Posterior vena cava (tissue), 2 donors: ENCODE measurements at regions not wholly inside any gene's neighbourhood (a gene's known extent, or its start where the extent isn't known, plus 50 kb on each side); places are given as distances from the start of the nearest gene placed in this dataset.

ENCODE experiments used
- DNase-seq: peaks from one replicate; pipeline ENCODE4 v3.0.0-alpha.2; 2020; ENCODE audit warnings: low spot score
- intact Hi-C, 2 donors: fragments of 100-400 bp; cut with DNase I; formaldehyde crosslinking; loops; one replicate each; pipeline versions ENCODE4 v1.14.1 to v1.14.2; 2022 to 2023
- donor health status: DM: yes; HTN: yes; CAD: no.
- donor health status: DM: yes; HTN: yes; CAD: no.

DNA sequence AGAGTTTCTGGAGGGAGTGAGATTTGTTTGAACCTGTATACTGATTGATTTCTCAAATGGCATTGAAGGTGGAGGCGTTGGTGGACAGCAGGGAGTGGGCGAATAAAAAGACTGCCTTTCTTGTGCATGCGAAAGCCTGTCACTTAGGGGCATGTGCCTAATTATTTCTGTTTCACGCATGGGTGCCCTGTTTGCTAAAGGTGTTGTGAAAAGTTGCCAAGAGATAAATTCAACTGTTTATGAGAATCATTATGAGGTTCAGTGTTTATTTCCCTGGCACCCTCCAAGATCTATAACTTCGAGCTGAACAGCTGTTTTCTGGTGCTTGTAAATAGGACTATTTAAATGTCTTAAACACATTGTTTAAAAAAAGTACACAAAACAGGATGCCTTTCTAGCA lies 67.4 kb upstream of the DMRTA1 start:
- no peak for DNase-seq
- intact Hi-C loops = loop anchor here in 1 of 2 donors (10.0 kb wide), 1 partner anchor 114 kb away; no protein-coding TSS in a partner anchor

DNA sequence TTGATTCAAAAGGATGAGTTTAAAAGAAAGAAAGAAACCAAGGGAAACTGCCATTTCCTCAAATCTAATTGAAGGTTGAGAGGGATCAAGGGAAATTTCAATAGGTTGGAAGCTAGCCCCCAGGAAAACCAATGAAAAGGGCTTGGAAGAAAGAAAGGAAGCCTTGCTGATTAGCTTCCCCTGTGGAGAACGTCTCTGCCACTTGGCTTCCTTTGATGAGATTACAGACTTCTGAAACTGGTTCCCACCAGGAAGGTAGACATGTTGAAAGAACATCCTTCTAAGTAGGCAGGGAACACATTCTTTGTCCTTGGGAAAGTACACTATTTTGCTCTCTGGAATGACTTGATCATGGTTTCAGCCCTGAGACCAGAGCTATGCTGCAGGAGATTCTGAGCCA lies 65.5 kb upstream of the DMRTA1 start:
- intact Hi-C loops = no loop called here
- no peak for DNase-seq

DNA sequence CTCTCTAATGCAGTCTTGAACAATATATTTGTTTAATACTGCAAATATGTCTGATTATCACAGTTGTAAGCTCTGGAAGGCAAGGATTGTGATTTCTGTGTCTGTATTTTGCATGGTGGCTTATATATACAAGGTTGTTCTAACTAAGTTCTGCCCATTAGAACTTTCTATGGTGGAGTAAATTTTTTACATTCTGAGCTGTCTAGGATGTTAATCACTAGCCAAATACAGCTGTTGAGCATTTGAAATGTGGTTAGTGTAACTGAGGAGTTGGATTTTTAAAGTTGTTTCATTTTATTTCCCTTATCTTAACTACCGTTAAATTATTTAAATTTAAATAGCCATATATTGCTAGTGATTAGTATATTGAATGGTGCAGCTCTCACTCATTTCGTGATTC lies 64.3 kb upstream of the DMRTA1 start:
- intact Hi-C loops = no loop called here
- no peak for DNase-seq

DNA sequence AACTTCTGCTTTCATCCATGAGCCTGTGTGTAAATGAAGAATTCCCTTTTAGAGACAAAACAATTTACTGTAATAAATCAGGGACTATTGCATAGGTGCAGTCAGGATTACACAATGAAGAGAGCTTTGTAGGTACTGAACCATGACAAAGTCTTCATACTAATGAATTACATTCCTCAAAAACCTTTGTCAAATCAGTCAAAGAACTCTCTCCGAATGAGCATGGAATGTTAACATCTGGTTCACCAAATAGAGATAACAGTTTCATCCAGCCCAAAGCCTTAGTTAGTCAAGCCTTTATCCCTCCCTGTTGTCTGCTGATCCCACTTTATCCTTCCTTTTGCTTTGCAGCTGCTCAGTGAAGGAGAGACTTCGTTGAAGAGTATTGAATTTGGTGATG lies 62.9 kb upstream of the DMRTA1 start:
- no peak for DNase-seq

DNA sequence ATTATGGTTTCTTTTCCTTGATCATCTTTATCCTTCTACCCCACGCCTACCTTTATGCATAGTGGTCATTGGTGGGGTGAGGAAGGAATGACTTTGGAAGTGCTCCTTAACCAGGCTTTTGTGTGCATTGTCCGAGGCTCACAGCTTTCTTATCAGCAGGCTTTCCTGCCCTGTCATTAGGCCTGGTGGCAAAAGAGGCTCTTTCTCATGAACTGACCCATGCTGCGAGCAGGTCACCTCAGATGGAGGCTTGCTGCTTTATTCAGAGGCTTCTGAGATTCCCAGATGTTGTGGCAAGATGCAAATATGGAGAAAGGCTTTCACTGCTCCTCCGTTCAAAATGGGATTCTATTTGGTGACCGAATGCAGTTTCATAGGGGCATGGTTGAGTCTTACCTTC lies 57.4 kb upstream of the DMRTA1 start:
- intact Hi-C loops = no loop called here
- no peak for DNase-seq

More for the DNA sequence above, 62.9 kb upstream of the DMRTA1 start:
- intact Hi-C loops = no loop called here

DNA sequence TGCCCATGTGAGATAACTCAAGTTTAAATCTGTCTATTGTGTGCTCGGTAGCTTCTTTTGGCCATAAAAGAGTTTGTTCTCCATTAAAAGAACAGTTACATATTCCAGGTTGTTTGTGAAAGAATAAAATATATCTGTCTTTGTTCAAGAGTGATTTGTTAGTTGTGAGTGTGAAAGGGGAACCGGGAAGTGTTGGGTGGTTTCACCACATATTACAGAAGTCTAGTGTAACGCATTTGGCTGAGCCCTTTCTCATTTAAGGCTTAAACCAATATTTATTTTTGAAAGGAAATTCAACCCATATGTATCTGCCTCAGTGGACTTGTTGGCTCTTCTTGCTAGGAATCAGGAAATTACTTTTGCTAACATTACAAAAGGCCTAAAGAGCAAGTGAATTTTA lies 54.1 kb upstream of the DMRTA1 start:
- DNase-seq = no peak
- intact Hi-C loops = no loop called here

DNA sequence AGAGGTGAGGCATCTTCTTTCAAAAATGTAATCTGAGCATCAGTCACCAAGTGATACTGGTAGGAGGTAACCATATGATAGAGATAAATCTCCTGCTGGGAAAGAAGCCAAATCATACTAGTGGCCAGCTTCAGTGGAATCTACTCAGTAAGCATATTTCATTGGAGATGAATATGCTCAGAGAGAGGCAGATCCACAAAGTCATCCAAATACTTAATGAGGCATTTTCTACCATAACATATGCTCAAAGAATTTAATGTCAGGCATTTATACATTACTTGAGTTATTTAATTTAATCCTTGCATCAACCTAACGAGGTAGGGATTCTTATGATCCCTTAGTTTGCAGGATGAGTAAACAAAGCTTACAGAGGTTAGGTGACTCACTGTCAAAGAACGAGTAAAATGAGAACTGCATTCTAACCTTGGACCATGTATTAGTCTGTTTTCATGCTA lies 50.9 kb upstream of the DMRTA1 start:
- no peak for DNase-seq
- intact Hi-C loops = no loop called here
